ENCODE measurements at regions not wholly inside any gene's neighbourhood (a gene's known extent, or its start where the extent isn't known, plus 50 kb on each side); places are given as distances from the start of the nearest gene placed in this dataset.

GRCh38 chr2:13542061-13542460 lies 825.3 kb downstream of the TRIB2 start:
- no peak for DNase-seq (ENCODE audit: extremely low spot score)
- CTCF ChIA-PET: interaction anchor here (0.6 kb wide), 1 partner anchor 161 kb away, joined by 6 read pairs; no protein-coding TSS in a partner anchor
- TF ChIP-seq SP1 (IDR thresholded peaks at IDR 0.05) (no peak), FOXA1 (IDR thresholded peaks at IDR 0.05) (no peak), ZNF384 (IDR thresholded peaks at IDR 0.05) (no peak), FOXK2 (IDR thresholded peaks at IDR 0.05) (no peak), CTBP1 (IDR thresholded peaks at IDR 0.05; ENCODE audit: borderline replicate concordance) (no peak), NFRKB (IDR thresholded peaks at IDR 0.05) (no peak), ELF4 (IDR thresholded peaks at IDR 0.05) (no peak), PKNOX1 (IDR thresholded peaks at IDR 0.05) (no peak), BHLHE40 (IDR thresholded peaks at IDR 0.05; ENCODE audit: borderline replicate concordance) (no peak), SUZ12 (IDR thresholded peaks at IDR 0.05) (no peak), ARNT (IDR thresholded peaks at IDR 0.05) (no peak), LEF1 (IDR thresholded peaks at IDR 0.05; ENCODE audit: borderline replicate concordance) (no peak), HDGF (IDR thresholded peaks at IDR 0.05; ENCODE audit: borderline replicate concordance) (no peak), L3MBTL2 (conservative IDR thresholded peaks at IDR 0.05) (no peak), TARDBP (IDR thresholded peaks at IDR 0.05) (no peak), FOXM1 (IDR thresholded peaks at IDR 0.05; ENCODE audit: borderline replicate concordance) (no peak)
- POLR2A ChIA-PET: no interaction called here

DNA sequence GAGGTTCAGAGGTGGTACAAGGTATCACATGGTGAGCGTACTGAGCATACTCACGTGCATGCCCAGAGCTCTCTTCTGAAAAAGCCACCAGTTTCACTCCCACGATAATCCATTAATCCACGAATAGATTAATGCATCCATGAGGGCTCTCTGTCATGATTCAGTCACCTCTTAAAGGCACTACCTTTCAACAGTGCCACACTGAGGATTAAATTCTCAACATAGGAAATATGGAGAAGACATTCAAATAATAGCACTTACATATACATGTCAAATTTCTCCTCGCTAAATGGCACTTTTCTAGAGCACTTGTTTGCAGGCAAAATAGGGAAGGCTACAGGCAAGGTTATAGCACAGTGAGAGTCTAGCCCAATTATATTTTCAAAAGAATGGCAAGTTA lies 825.9 kb downstream of the TRIB2 start:
- CTCF ChIA-PET: interaction anchor here (0.6 kb wide), 1 partner anchor 162 kb away, joined by 6 read pairs; no protein-coding TSS in a partner anchor
- no peak for DNase-seq (ENCODE audit: extremely low spot score)
- TF ChIP-seq LEF1 (IDR thresholded peaks at IDR 0.05; ENCODE audit: borderline replicate concordance) (no peak), FOXM1 (IDR thresholded peaks at IDR 0.05; ENCODE audit: borderline replicate concordance) (no peak), FOXK2 (IDR thresholded peaks at IDR 0.05) (no peak), SP1 (IDR thresholded peaks at IDR 0.05) (no peak), BHLHE40 (IDR thresholded peaks at IDR 0.05; ENCODE audit: borderline replicate concordance) (no peak), TARDBP (IDR thresholded peaks at IDR 0.05) (no peak), NFRKB (IDR thresholded peaks at IDR 0.05) (no peak)
- POLR2A ChIA-PET: no interaction called here

- ChIA-PET CTCF (no interaction called here), POLR2A (no interaction called here)
- DNase-seq (ENCODE audit: extremely low spot score): no peak
- TF ChIP-seq TARDBP (IDR thresholded peaks at IDR 0.05) (no peak), FOXK2 (IDR thresholded peaks at IDR 0.05) (no peak), ARNT (IDR thresholded peaks at IDR 0.05) (no peak), SP1 (IDR thresholded peaks at IDR 0.05) (no peak), PKNOX1 (IDR thresholded peaks at IDR 0.05) (no peak), ELF4 (IDR thresholded peaks at IDR 0.05) (no peak), FOXM1 (IDR thresholded peaks at IDR 0.05; ENCODE audit: borderline replicate concordance) (no peak)
These were observed 826.8 kb downstream of the TRIB2 start for GRCh38 chr2:13543550-13543949.

GRCh38 chr2:13545320-13545719 lies 828.6 kb downstream of the TRIB2 start:
- DNase-seq (ENCODE audit: extremely low spot score): no peak
- ChIA-PET POLR2A (no interaction called here), CTCF (no interaction called here)
- no peak for TF ChIP-seq ELF4 (IDR thresholded peaks at IDR 0.05)
- no peak for TF ChIP-seq TARDBP (IDR thresholded peaks at IDR 0.05)
- no peak for TF ChIP-seq ARNT (IDR thresholded peaks at IDR 0.05)
- no peak for TF ChIP-seq LEF1 (IDR thresholded peaks at IDR 0.05; ENCODE audit: borderline replicate concordance)
- no peak for TF ChIP-seq HDGF (IDR thresholded peaks at IDR 0.05; ENCODE audit: borderline replicate concordance)
- TF ChIP-seq PKNOX1 (IDR thresholded peaks at IDR 0.05): no peak
- TF ChIP-seq NFRKB (IDR thresholded peaks at IDR 0.05): no peak
- TF ChIP-seq ZNF384 (IDR thresholded peaks at IDR 0.05): no peak
- TF ChIP-seq L3MBTL2 (conservative IDR thresholded peaks at IDR 0.05): no peak
- no peak for TF ChIP-seq FOXA1 (IDR thresholded peaks at IDR 0.05)
- TF ChIP-seq BHLHE40 (IDR thresholded peaks at IDR 0.05; ENCODE audit: borderline replicate concordance): no peak
- no peak for TF ChIP-seq FOXM1 (IDR thresholded peaks at IDR 0.05; ENCODE audit: borderline replicate concordance)
- TF ChIP-seq FOXK2 (IDR thresholded peaks at IDR 0.05): no peak
- TF ChIP-seq SUZ12 (IDR thresholded peaks at IDR 0.05): no peak

GRCh38 chr2:13546131-13546530 lies 829.4 kb downstream of the TRIB2 start:
- no peak for DNase-seq (ENCODE audit: extremely low spot score)
- CTCF ChIA-PET: no interaction called here
- POLR2A ChIA-PET: no interaction called here
- TF ChIP-seq LEF1 (IDR thresholded peaks at IDR 0.05; ENCODE audit: borderline replicate concordance): no peak
- no peak for TF ChIP-seq BHLHE40 (IDR thresholded peaks at IDR 0.05; ENCODE audit: borderline replicate concordance)
- TF ChIP-seq SP1 (IDR thresholded peaks at IDR 0.05): no peak
- no peak for TF ChIP-seq NFRKB (IDR thresholded peaks at IDR 0.05)
- no peak for TF ChIP-seq FOXA1 (IDR thresholded peaks at IDR 0.05)
- TF ChIP-seq ELF4 (IDR thresholded peaks at IDR 0.05): no peak
- TF ChIP-seq CTBP1 (IDR thresholded peaks at IDR 0.05; ENCODE audit: borderline replicate concordance): no peak
- no peak for TF ChIP-seq FOXK2 (IDR thresholded peaks at IDR 0.05)
- no peak for TF ChIP-seq FOXM1 (IDR thresholded peaks at IDR 0.05; ENCODE audit: borderline replicate concordance)
- no peak for TF ChIP-seq HDGF (IDR thresholded peaks at IDR 0.05; ENCODE audit: borderline replicate concordance)

DNA sequence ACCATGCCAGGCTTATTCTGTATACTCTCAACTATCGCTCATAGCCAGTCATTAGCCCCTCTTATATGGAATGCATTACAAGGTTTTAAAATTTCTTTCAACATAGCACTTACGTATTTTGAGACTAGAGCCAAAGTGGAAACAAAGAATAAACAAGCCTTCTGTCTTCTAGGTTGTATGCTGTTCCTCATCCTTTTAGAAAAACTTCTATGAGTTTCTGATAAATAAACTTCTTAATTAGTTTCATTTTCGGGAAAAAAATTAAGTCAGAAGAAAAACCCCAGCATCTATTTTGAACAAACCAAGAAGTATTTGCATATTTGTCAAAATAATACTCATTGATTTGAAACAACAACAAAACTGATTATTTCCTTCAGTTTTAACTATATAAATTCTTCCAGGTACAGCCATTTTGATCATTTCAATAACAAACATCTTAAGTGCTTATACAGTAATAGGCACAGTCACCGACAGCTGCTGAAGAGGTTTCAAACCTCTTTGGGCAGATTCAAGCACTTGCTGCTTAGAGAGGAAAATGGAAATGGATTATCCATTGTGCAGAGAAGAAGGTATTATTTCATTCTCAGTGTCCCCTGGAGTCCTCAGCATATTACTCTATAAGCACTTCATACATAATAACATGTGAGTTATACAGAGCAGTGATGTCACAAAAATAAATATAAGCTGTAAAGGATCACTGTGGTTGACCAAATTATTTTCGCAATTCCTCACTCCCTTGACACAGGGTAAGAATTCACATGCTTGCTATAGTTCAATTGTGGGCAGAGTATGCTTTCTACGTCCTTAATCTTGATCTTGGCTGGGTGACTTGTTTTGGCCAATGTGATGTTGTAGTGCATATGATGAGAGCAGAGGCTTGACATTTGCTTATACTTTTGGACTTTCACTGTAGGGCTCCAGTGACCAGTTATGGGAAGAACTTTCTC lies 833.8 kb downstream of the TRIB2 start:
- ChIA-PET CTCF (no interaction called here), POLR2A (no interaction called here)
- TF ChIP-seq FOXK2 (IDR thresholded peaks at IDR 0.05): no peak
- TF ChIP-seq NFRKB (IDR thresholded peaks at IDR 0.05): no peak
- TF ChIP-seq BHLHE40 (IDR thresholded peaks at IDR 0.05; ENCODE audit: borderline replicate concordance): no peak
- no peak for TF ChIP-seq ZNF384 (IDR thresholded peaks at IDR 0.05)
- no peak for TF ChIP-seq ARNT (IDR thresholded peaks at IDR 0.05)
- TF ChIP-seq SUZ12 (IDR thresholded peaks at IDR 0.05): no peak
- TF ChIP-seq ELF4 (IDR thresholded peaks at IDR 0.05): no peak
- TF ChIP-seq SP1 (IDR thresholded peaks at IDR 0.05): no peak
- TF ChIP-seq PKNOX1 (IDR thresholded peaks at IDR 0.05): no peak
- no peak for TF ChIP-seq FOXA1 (IDR thresholded peaks at IDR 0.05)
- no peak for TF ChIP-seq HDGF (IDR thresholded peaks at IDR 0.05; ENCODE audit: borderline replicate concordance)
- no peak for TF ChIP-seq FOXM1 (IDR thresholded peaks at IDR 0.05; ENCODE audit: borderline replicate concordance)
- no peak for TF ChIP-seq L3MBTL2 (conservative IDR thresholded peaks at IDR 0.05)
- no peak for TF ChIP-seq LEF1 (IDR thresholded peaks at IDR 0.05; ENCODE audit: borderline replicate concordance)
- TF ChIP-seq TARDBP (IDR thresholded peaks at IDR 0.05): no peak
- no peak for TF ChIP-seq CTBP1 (IDR thresholded peaks at IDR 0.05; ENCODE audit: borderline replicate concordance)
- DNase-seq (ENCODE audit: extremely low spot score): no peak

Data from HEK293T (cell line).